ENCODE measurements at regions not wholly inside any gene's neighbourhood (a gene's known extent, or its start where the extent isn't known, plus 50 kb on each side); places are given as distances from the start of the nearest gene placed in this dataset.
A peak's percentile ranks its signal among the peaks of the same experiment; 100 is the strongest.

GRCh38 chr12:124656947-124657434 is 89.6 kb upstream of the NCOR2 start:
- no peak for DNase-seq

DNA sequence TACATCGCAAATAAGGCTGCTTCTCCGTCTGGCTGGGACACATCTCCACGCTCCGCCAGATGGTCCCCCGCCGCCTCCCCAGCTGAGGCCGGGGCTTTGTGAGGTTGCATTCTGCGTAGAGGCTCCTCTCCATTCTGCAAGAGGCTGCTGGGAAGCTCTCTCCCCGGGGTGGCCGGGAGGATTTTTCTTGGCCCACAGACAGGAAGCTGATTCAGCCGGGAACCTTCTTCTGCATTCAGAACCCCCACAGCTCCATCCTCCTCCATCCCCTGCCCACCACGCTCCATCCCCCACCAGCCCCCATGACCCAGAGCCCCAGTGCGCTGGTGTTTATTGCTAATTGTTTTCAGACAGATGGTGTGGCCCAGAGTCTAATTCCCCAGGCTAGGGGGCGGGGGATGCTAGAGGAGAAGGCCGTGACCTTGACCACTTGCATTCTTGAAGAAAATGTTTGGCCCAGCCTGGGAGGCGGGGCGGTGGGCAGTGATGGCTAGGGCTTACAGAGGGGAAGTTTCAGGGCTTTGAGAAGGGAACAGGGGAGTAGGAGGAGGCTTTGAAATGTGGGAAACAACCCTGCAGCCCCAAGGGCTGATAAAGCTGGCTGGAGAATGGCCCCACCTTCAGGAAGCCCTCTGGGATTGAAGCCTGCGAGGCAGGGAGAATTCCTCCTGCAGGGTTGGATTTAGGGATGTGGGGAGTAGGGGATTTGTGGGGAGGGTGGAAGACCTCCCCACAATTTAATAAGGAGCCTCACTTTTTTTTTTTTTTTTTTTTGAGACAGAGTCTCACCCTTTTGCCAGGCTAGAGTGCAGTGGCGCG is 88.5 kb upstream of the NCOR2 start:
- peak overlapping the region; percentile 62 to 92 (median 78) for H3K27ac ChIP-seq
- H3K4me1 ChIP-seq = peaks cover 24 to 46% (median 32%) of the 10 kb centered on the region in 4 donors
- H3K27me3 ChIP-seq = no peaks in the 10 kb centered on the region
- WGBS, 2 donors = 51 to 59% methylated on average over 15 to 20 of the region's 20 CpGs
- H3K9me3 ChIP-seq = no peaks in the 10 kb centered on the region
- H3K36me3 ChIP-seq = no peaks in the 10 kb centered on the region
- peak overlapping the region in 2 of 4 donors; percentile 4 to 29 for H3K4me3 ChIP-seq
- ATAC-seq (ENCODE audit: low FRiP score in 2 of 2) (peak; percentile 61 to 83), DNase-seq (peak in 1 of 2 donors; percentile 87)
- TF ChIP-seq POLR2AphosphoS5 (IDR thresholded peaks at IDR 0.05) = peak in 1 of 2 donors; percentile 12
- TF ChIP-seq POLR2A (IDR thresholded peaks at IDR 0.05) = no peak
- TF ChIP-seq EP300 (IDR thresholded peaks at IDR 0.05) = no peak
- TF ChIP-seq, protein P1, sequence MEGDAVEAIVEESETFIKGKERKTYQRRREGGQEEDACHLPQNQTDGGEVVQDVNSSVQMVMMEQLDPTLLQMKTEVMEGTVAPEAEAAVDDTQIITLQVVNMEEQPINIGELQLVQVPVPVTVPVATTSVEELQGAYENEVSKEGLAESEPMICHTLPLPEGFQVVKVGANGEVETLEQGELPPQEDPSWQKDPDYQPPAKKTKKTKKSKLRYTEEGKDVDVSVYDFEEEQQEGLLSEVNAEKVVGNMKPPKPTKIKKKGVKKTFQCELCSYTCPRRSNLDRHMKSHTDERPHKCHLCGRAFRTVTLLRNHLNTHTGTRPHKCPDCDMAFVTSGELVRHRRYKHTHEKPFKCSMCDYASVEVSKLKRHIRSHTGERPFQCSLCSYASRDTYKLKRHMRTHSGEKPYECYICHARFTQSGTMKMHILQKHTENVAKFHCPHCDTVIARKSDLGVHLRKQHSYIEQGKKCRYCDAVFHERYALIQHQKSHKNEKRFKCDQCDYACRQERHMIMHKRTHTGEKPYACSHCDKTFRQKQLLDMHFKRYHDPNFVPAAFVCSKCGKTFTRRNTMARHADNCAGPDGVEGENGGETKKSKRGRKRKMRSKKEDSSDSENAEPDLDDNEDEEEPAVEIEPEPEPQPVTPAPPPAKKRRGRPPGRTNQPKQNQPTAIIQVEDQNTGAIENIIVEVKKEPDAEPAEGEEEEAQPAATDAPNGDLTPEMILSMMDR (IDR thresholded peaks at IDR 0.05) = no peak

More at GRCh38 chr12:124656947-124657434, 89.6 kb upstream of the NCOR2 start:
- Histone ChIP-seq H3K27ac (peak overlapping the region in 1 of 4 donors; percentile 11), H3K36me3 (no peaks in the 10 kb centered on the region), H3K27me3 (no peaks in the 10 kb centered on the region), H3K9me3 (no peaks in the 10 kb centered on the region), H3K4me3 (no peak overlapping the region), H3K4me1 (peaks cover 19 to 38% (median 27%) of the 10 kb centered on the region in 4 donors)
- no peak for ATAC-seq (ENCODE audit: low FRiP score in 2 of 2)
- TF ChIP-seq, protein P1 (IDR thresholded peaks at IDR 0.05) = no peak
- TF ChIP-seq POLR2A (IDR thresholded peaks at IDR 0.05) (no peak), POLR2AphosphoS5 (IDR thresholded peaks at IDR 0.05) (no peak), EP300 (IDR thresholded peaks at IDR 0.05) (no peak)
- WGBS, 2 donors = 68% methylated on average over 8 of the region's 8 CpGs

- Histone ChIP-seq H3K9me3 (no peaks in the 10 kb centered on the region), H3K4me1 (peaks cover 24 to 46% (median 32%) of the 10 kb centered on the region in 4 donors), H3K4me3 (peak overlapping the region in 2 of 4 donors; percentile 4 to 29), H3K27ac (peak overlapping the region; percentile 62 to 92 (median 78)), H3K36me3 (no peaks in the 10 kb centered on the region), H3K27me3 (no peaks in the 10 kb centered on the region)
- peak; percentile 76 to 79 for ATAC-seq (ENCODE audit: low FRiP score in 2 of 2)
- WGBS, 2 donors = 25 to 40% methylated on average over 12 to 18 of the region's 18 CpGs
- TF ChIP-seq, protein P1 (IDR thresholded peaks at IDR 0.05) = no peak
- TF ChIP-seq EP300 (IDR thresholded peaks at IDR 0.05) = no peak
- no peak for TF ChIP-seq POLR2AphosphoS5 (IDR thresholded peaks at IDR 0.05)
- peak in 1 of 4 donors; percentile 16 for TF ChIP-seq POLR2A (IDR thresholded peaks at IDR 0.05)
- peak in 1 of 2 donors; percentile 92 for DNase-seq
Measured at GRCh38 chr12:124655048-124655697, 87.8 kb upstream of the NCOR2 start.

GRCh38 chr12:124654666-124655047 is 87.2 kb upstream of the NCOR2 start:
- no peak for ATAC-seq (ENCODE audit: low FRiP score in 2 of 2)
- H3K27ac ChIP-seq = peak overlapping the region; percentile 62 to 92 (median 78)
- WGBS, 2 donors = 63 to 84% methylated on average over 13 of the region's 13 CpGs

More at GRCh38 chr12:124654666-124655047, 87.2 kb upstream of the NCOR2 start:
- H3K4me3 ChIP-seq = peak overlapping the region in 2 of 4 donors; percentile 4 to 29
- H3K9me3 ChIP-seq = no peaks in the 10 kb centered on the region
- H3K4me1 ChIP-seq = peaks cover 24 to 46% (median 32%) of the 10 kb centered on the region in 4 donors
- no peaks in the 10 kb centered on the region for H3K36me3 ChIP-seq
- H3K27me3 ChIP-seq = no peaks in the 10 kb centered on the region
- TF ChIP-seq, protein P1 (IDR thresholded peaks at IDR 0.05) = no peak
- no peak for DNase-seq

Data from upper lobe of left lung (tissue), 6 donors.